ENCODE measurements at regions not wholly inside any gene's neighbourhood (a gene's known extent, or its start where the extent isn't known, plus 50 kb on each side); places are given as distances from the start of the nearest gene placed in this dataset.

GRCh38 chr12:126518596-126519200 is 1453.5 kb downstream of the AACS start:
- H4K20me1 ChIP-seq (ENCODE audit: insufficient read depth): no peaks in the 10 kb centered on the region
- no peak overlapping the region for H3K4me2 ChIP-seq (ENCODE audit: low read length)
- no peaks in the 10 kb centered on the region for H3F3A ChIP-seq (ENCODE audit: insufficient read depth, low read length, poor library complexity, severe bottlenecking)
- no peaks in the 10 kb centered on the region for H3K36me3 ChIP-seq (ENCODE audit: insufficient read depth, low read length)
- H3K79me2 ChIP-seq (replicated peaks; ENCODE audit: insufficient read depth, low read length): no peaks in the 10 kb centered on the region
- H3K9me3 ChIP-seq (ENCODE audit: low read length): no peaks in the 10 kb centered on the region
- no peaks in the 10 kb centered on the region for H3K27me3 ChIP-seq (ENCODE audit: insufficient read depth, low read depth, low read length)
- no peak overlapping the region for H3K4me3 ChIP-seq (ENCODE audit: low read length)
- TF ChIP-seq RAD21 (conservative IDR thresholded peaks at IDR 0.05): no peak
- no peak for TF ChIP-seq CTCF (IDR thresholded peaks at IDR 0.05; ENCODE audit: poor library complexity, severe bottlenecking)
- no peak for TF ChIP-seq EZH2 (IDR thresholded peaks at IDR 0.05; ENCODE audit: borderline replicate concordance, insufficient read depth, low read length, poor library complexity, severe bottlenecking)
- TF ChIP-seq POLR2AphosphoS5 (IDR thresholded peaks at IDR 0.05): no peak
- no peak for TF ChIP-seq EP300 (conservative IDR thresholded peaks at IDR 0.05; ENCODE audit: poor library complexity, severe bottlenecking)
- no peak for TF ChIP-seq SMC3 (conservative IDR thresholded peaks at IDR 0.05; ENCODE audit: poor library complexity)
- H2AFZ ChIP-seq (ENCODE audit: low read depth, low read length): no peak overlapping the region
- H3K9me2 ChIP-seq (ENCODE audit: insufficient read depth, low read length): no peaks in the 10 kb centered on the region
- no peak overlapping the region for H3K9ac ChIP-seq (ENCODE audit: low read length)
- H3K27ac ChIP-seq (ENCODE audit: low read length): no peak overlapping the region

- Histone ChIP-seq H3K9me2 (ENCODE audit: insufficient read depth, low read length) (no peaks in the 10 kb centered on the region), H4K20me1 (ENCODE audit: insufficient read depth) (no peaks in the 10 kb centered on the region), H2AFZ (ENCODE audit: low read depth, low read length) (no peak overlapping the region), H3F3A (ENCODE audit: insufficient read depth, low read length, poor library complexity, severe bottlenecking) (no peaks in the 10 kb centered on the region), H3K27ac (ENCODE audit: low read length) (peak overlapping the region; percentile 10), H3K4me3 (ENCODE audit: low read length) (no peak overlapping the region), H3K36me3 (ENCODE audit: insufficient read depth, low read length) (no peaks in the 10 kb centered on the region), H3K27me3 (ENCODE audit: insufficient read depth, low read depth, low read length) (no peaks in the 10 kb centered on the region), H3K79me2 (replicated peaks; ENCODE audit: insufficient read depth, low read length) (no peaks in the 10 kb centered on the region), H3K4me2 (ENCODE audit: low read length) (no peak overlapping the region), H3K9me3 (ENCODE audit: low read length) (no peaks in the 10 kb centered on the region), H3K9ac (ENCODE audit: low read length) (no peak overlapping the region)
- TF ChIP-seq EP300 (conservative IDR thresholded peaks at IDR 0.05; ENCODE audit: poor library complexity, severe bottlenecking) (peak; percentile 81), TAF1 (IDR thresholded peaks at IDR 0.05; ENCODE audit: low read depth) (no peak), MXI1 (conservative IDR thresholded peaks at IDR 0.05; ENCODE audit: poor library complexity, severe bottlenecking) (no peak), SMC3 (conservative IDR thresholded peaks at IDR 0.05; ENCODE audit: poor library complexity) (peak; percentile 38), POLR2AphosphoS5 (IDR thresholded peaks at IDR 0.05) (peak; percentile 48), CTCF (IDR thresholded peaks at IDR 0.05; ENCODE audit: poor library complexity, severe bottlenecking) (no peak), REST (IDR thresholded peaks at IDR 0.05; ENCODE audit: borderline replicate concordance) (no peak), RAD21 (conservative IDR thresholded peaks at IDR 0.05) (peak; percentile 31), EZH2 (IDR thresholded peaks at IDR 0.05; ENCODE audit: borderline replicate concordance, insufficient read depth, low read length, poor library complexity, severe bottlenecking) (no peak)
Measured at GRCh38 chr12:126519833-126520232, 1454.6 kb downstream of the AACS start.
